HG03196 (cell line): ENCODE measurements at regions not wholly inside any gene's neighbourhood (a gene's known extent, or its start where the extent isn't known, plus 50 kb on each side); places are given as distances from the start of the nearest gene placed in this dataset.

Experiments used
- ATAC-seq: cut with Tn5 transposase; IDR thresholded peaks from one replicate; pipeline ENCODE4 v1.9.1; 2021; ENCODE audit not compliant: unreplicated experiment

DNA sequence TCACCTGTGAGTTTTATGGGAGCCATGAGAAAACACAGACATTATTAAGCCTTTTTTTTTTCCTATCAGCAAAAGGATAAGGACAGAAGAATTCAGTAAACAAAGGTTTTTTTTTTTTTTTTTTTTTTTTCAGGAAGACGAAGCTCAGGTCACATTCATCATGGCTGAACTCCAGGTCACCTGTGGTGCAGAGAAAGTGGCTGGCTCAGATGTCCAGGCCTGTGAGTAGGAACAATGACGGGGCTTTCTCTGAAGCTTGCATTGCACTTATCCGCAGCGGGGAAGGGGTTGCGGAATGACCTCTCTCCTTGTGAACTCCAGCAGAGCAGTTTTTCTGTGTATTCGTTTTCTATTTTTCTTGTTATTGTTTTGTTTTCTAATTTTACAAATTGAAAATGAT lies 759.6 kb upstream of the TMEM132C start:
- no peak for ATAC-seq

DNA sequence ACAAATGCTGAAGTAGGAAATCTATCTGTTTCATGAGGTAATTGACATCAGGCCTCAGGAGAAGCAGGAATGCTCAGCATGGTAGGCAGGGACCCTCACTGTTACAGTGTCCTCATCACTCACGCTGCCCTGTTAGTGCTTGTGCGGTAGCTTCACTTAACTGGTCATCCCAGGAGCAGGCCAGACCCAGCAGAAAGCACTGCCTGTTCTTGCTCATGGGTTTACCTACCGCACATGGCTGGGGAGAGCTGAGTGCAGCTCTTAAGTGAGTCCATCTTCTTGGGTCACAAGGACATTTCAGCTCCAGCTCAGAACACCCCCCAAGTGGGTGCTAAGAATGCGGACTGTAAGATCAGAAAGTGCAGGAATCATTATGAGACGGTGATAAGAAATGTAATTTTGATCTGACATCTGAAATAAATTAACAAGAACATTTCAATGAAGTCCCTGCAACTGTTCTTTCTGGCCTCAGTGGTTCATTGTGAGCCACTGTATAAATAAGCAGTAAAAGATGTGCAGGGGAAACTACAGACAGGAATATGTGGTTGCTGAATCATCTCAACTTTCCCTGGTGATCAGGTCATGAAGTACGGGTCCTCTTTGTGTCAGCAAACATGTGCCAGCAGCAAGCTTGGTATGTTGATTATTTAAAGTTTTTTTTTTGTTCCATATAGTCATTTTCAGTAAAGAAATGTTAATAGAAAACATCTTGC lies 757.7 kb upstream of the TMEM132C start:
- ATAC-seq: no peak

DNA sequence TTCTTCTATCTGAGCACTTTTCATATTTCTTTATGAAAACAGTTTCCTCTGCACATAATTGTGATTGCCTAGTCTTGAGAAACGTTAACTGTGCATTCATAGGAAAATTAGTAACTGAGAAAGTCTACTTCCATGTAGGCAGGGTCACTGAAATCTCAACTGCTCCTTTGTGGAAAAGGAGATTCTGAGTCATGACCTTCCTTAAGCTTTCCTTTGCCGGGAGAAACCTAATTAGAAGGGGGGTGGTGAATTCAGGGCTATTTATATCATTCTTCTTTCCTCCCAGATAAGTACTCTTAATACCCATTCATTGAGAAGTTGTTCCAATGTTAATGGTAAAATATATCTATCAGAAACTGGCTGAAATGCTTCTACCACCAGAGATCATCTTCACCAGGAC lies 751.0 kb upstream of the TMEM132C start:
- no peak for ATAC-seq

DNA sequence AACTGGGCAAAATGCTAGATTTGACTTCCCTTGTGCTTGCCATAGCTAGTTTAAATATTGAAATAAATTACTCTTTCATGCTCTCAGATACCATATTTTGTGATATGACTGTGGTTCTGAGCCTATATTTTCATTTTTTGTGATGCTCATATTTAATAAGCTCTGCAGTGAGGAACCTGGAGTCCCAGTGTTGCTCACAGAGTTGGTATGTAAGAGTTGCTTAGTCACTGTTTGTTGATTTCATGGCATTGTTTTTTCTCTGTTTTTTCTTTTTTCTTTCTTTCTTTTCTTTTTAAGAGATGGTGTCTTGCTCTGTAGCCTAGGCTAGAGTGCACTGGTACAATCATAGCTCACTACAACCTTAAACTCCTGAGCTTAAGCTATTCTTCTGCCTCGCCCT lies 750.5 kb upstream of the TMEM132C start:
- no peak for ATAC-seq

DNA sequence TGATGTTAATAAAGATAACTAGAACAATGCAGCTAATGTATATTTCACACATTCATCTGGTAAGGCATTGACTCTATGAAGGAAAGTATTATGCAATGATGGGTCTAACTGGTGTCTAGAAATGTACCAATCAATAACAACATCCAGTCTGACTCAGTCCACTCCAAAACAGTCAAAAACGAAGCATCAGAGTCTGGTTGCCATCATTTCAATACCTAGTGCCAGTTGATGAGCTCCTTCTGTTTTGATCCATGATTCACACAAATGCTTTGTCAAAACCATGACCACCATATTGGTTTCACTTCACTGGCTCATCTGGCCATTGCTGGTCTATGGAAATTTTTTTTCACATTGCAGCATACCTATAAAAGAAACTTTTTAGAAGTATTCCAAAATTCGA lies 747.2 kb upstream of the TMEM132C start:
- no peak for ATAC-seq

DNA sequence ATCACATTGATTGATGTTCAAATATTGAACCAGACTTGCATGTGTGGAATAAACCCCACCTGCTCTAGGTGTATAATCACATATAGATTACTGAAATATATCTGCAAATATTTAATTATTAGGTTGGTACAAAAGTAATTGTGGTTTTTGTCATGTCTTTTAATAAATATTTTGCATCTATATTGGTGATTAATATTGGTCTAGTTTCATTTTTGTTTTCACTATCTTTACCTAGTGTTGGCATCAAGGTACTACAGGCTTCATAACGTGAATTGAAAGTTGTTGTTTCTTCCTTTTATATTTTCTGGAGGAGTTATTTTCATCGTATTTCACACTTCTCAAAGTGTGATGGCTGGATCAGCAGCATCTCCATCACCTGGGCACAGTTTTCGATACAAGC lies 740.0 kb upstream of the TMEM132C start:
- no peak for ATAC-seq

DNA sequence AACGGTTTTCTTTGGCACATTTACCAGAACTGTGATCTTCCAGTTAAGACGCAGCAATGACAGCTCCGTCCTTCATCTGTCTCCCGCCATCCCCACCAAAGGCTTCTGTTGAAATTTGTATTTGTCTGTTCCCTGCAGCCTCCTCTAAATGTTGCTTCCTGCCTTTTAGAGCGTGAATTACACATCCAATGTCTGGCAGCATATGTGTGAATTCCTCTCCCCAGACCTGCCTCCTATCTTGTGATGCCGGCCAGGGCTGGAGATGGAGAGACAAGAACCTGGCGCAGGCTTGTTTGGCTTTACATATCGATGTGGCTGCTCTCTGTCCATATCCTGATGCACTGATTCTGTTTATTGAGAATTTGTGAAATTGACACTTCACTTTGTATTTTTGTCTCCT lies 738.4 kb upstream of the TMEM132C start:
- no peak for ATAC-seq

DNA sequence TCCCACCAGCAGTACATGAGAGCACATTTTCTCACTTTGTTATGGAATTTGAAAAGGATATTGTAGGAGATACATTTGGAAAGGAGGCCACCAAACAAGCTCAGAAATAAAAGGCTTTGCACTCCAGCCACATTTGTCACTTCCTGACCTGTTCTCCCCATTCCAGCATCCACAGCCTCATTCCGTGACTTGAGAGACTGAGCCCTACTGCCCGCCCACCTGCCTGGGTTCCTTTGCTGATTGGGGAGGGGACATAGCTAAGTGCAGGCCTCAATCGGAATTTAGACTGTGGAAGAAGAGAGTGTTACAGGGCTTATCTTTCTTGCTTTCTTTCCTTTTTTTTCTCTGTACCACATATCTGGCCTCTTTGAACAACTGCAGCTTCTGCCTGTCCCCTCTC lies 735.4 kb upstream of the TMEM132C start:
- ATAC-seq: no peak

DNA sequence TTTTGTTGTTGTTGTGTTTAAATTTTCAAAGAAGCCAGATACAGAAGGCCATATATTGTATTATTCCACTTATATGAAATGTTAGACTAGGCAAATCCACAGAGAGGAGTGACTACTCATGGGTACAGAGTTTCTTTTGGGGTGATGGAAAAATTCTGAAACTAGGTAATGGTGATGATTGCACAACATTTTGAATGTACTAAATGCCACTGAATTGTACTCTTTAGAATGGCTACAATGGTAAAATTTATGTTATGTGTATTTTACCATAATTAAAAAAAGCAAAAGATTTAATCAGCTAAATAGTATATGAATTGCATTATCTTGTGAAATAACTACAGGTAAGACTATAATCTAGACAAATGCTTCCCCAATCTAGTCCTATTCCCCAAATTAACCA lies 733.6 kb upstream of the TMEM132C start:
- no peak for ATAC-seq

DNA sequence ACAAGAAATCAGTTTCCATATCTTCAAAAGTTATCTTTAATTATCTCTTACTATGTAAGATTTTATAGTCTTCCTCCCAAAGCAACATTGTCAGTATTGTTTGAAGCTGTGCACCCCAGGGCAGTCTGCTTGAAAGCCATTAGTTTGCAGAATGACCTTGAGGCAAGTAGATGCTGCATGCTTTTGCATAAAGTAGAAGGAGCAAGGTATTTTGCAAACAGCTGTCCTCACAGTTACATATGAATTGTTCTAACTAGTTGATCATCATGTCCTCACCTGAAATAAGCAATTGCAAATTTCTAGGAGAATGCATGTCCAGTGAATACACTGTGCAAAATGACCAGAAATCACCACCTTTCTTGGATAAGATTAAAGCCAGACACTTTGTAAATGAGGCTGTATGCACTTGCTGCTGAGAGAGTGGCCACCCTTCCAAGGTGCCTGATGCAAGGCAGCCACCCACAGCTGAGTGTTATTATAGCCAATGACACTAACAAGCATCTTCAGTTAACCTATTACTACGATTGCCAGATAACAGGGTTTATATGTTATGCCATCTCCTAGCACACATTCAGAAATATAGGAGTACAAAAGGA lies 730.0 kb upstream of the TMEM132C start:
- ATAC-seq: no peak

DNA sequence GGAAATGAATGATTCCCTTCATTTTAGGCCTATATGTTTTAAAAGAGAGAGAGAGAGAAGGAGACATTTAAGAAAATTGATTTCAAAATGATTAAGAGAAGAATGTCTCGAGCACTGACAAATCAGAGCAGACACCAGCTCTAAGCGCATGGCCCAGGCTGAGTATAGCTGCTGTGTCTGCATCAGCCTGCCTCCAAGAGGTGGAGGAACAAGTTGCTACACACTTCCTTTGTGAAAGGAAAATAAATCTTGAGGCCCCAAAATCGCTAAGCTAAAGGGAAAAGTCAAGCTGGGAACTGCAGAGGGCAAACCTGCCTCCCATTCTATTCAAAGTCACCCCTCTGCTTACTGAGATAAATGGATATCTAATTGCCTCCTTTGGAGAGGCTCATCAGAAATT lies 728.7 kb upstream of the TMEM132C start:
- no peak for ATAC-seq

DNA sequence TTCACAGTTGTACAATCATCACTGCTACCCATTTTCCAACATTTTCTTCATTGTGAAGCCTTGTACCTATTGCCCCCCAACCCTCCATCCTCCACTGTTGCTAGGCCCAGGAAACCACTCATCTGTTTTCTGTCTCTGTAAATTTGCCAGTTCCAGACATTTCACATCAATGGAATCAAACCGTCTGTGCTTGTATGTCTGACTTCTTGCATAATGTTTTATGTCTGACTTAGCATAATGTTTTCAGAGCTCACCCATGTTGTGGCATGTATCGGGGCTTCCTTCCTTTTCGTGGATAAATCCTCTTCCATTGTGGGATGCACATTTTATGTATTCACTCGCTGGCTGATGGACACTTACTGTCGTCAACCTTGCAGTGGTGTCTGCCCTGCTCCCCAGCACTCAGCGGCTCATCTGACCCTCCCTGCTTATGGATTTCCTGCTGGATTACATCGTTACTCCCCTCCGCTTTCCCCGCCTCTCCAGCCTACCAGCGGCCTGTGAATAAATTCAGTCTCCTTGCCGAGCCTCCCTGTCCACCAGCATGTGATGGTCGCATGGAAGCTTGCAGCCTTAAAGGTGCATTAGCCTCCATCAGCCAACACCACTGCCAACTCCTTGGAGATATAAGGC lies 727.6 kb upstream of the TMEM132C start:
- no peak for ATAC-seq

DNA sequence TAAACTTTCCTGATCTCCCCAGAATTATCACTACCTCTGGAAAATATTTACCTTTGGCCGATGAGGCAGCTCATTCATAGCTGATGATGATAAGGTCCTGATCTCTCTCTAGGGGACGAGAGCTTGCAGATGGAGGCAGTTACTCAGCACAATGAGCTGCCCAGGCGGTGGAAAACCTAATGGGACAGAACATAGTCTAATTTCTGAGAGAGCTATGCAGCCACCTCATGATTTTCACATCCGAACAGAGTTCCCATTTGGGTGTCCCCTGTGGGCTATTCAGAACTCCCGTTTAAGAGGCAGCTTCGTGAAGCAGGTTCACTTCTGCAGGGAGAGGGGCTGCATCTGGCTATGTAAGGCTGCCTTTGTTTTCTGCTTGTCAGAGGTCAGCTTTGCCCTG lies 724.6 kb upstream of the TMEM132C start:
- no peak for ATAC-seq

DNA sequence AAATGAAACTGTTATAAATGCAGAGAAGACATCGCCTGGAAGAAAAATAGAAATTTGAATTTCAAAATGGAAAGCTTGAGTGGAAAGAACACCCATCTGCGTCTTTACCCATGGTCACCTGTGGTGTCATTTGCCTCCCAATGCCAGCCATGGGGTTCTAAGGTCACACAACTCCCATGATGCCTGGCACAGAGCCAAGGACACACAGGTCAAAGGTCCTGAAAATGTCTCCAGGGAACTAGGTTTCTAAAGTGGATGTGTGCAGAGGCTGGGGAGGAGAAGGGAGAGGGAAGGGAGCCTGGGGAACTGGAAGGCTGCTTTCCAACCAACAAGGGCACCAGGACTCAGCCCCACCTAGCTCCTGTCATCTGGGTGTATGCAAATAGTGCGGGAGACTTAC lies 724.0 kb upstream of the TMEM132C start:
- no peak for ATAC-seq

DNA sequence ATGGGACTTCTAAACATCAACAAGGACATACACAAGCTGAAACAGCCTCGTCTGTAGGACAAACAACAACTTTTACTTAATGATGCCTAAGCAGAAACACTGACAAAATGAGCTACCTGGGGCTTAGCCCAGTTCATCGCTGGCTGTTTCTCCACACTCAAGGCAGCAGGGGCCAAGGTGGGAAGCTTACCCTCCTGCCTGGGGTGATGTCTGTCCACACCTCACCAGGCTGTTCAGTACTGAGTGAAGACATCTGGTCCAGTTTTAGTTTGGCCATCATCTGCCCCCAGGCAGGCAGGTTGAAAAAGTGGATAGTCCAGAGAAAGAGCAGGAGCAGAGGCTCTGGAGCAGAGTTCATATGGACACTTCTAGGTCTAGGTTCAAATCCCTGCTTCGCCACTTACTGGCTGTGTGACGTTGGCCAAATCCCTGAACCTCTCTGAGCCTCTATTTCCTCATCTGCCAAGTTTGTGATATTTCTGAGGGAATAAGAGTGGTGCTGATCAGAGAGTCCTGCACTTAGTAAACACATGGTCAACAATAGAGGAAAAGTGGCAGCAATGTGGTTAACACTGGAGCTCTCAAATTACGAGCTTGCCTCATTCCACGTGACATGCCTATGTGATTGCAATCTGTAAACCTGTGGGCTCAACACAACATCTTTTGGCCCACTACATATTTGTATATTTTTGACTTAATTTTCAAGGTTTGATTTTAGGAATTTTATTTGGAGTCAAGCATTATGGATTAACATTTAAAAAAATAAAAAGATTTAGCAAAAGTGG lies 720.1 kb upstream of the TMEM132C start:
- ATAC-seq: no peak

DNA sequence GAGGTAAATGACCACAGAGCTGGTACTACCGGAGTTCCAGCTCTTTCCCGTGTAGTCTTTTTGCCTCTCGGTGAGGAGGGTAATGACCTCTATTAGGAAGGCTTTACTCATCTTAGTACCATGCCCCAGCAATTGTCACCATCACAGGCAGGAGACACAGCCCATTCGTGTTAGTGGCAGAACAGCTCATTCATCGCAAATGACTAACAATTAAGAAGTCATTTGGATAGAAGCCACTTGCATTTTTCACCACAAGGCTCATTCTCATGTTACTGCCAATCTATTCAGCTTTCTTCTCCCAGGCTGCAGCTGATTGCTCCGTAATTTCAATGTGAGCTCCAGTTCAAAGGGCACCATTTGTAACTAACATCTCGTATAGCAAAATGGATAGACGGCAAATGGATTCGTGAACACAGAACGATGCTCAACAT lies 718.8 kb upstream of the TMEM132C start:
- no peak for ATAC-seq

DNA sequence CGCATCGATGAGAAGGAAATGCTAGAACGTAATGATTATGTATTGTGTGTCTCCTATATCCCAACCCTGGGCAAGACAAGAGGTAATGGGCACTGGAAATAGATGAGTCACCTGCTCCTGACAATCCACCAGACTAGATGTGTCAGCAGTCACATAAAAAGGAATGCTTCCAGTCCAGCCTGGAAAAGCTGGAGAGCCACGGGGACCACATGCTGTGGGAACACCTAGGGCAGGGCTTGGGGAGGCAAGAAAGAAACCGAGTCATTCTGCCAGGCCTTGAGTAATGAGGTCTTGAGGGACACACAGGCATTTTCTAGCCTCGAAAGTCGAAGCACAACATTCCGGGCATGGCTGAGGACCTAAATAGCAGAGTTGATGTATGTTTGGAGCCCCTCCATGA lies 716.7 kb upstream of the TMEM132C start:
- ATAC-seq: no peak

DNA sequence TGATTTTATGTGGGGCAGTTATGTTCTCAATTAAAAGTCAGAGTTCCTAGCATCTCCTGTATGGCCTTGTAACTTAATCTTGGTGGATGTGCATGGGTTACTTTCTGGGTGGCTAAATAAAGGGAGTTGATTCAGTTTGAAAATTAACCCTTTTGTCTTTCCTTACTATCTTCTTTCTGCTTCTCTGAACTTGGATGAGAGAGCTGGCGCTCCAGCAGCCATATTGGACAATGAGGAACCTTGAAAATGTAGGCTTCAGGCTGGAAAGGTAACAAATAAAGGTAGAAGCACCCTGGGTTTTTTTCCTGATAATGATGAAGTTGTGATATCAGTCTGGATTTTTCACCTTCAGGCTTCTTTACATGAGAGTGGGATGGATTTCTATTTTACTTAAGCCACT lies 714.1 kb upstream of the TMEM132C start:
- no peak for ATAC-seq

DNA sequence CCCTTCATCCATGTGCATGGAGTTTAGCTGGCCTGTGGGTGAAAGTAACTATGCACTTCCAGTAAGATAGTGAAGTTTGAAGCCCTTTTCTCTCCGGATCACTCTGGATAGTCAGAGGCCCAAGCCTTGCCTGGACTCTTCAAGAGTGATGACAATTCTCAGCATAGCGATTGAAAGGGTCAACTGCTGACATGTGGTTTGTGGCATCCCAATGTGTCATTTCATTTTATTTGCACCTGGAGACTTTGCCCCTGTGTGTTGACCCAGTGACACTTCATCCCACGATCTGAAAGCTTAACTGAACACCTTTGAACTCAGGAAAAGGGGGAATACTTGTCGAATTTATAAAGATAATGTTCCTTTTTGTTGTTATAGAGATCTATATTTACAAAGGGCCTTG lies 711.9 kb upstream of the TMEM132C start:
- ATAC-seq: no peak

DNA sequence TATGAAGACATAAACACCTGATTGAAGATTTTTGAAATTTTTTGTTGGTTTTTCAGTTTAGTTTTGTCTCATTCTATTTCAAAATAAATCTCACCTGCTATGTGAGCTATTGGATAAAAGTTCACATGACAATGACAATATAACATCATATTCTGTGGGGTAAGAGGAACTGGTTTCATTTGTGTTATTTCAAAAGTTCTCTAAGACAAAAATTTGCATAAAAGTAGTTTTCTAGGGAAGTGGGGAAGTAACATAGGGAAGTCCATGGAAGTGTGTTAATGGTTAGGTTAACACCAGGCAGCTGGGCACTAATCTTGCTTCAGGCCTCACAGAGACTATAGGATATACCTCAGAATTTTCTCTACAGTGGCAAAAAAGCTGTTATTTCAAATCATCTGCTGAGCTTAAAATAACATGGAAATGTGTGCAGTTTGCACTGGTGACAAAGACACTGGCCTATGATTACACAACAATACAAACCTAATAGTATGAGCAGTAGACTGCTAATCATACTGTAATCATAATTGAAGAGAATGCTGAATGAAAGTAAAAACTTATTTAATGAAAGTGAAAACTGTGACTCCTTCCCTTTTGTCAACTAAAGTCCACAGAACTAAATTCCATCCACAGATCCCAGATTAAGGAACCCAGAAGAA lies 710.6 kb upstream of the TMEM132C start:
- ATAC-seq: no peak

DNA sequence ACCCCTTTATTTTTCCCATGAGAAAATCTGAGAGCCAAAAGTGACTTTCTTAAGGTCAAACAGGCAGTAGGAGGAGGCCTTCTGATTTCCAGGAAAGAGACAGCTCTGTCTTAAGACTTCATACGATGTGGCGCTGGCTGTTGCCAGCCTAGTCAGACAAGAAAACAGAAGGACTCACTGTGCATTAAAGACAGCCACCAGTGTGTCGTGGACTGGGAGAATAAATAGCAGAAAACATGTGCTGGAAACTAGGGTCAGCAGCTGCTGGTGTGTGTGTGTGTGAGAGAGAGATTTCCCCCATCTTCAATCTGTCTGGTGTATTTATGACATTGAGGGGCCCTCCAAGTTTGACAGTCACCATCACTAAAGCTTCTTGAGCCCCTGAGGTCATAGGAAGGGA lies 708.6 kb upstream of the TMEM132C start:
- no peak for ATAC-seq
